Calu3 (cell line): ENCODE measurements at regions not wholly inside any gene's neighbourhood (a gene's known extent, or its start where the extent isn't known, plus 50 kb on each side); places are given as distances from the start of the nearest gene placed in this dataset.

Experiments used
- BruUV-seq: library from RNA; stranded (reverse); fragments of 400-500 nt; replicated peaks from 2 replicates; lab custom pipeline; 2021; lab: Mats Ljungman, UMichigan
- CTCF ChIA-PET: fragments of 300-600 bp; sonication (Branson Sonifier 250); formaldehyde crosslinking; loops from one replicate; lab custom pipeline; 2022; ENCODE audit warnings: antibody characterized with exemption; lab: Charles Lee
- DNase-seq: peaks from one replicate; pipeline ENCODE4 v3.0.0; 2022
- H3K27ac Mint-ChIP-seq: one replicate; pipeline ENCODE4 v1.8.0; 2022; ENCODE audit warnings: mixed read lengths; ENCODE audit not compliant: unreplicated experiment
- H3K27me3 Mint-ChIP-seq: one replicate; pipeline ENCODE4 v1.8.0; 2022; ENCODE audit warnings: mixed read lengths; ENCODE audit not compliant: unreplicated experiment
- H3K36me3 Mint-ChIP-seq: one replicate; pipeline ENCODE4 v1.8.0; 2022; ENCODE audit warnings: mild to moderate bottlenecking, moderate library complexity, mixed read lengths; ENCODE audit not compliant: insufficient read depth, unreplicated experiment
- H3K4me1 Mint-ChIP-seq: one replicate; pipeline ENCODE4 v1.8.0; 2022; ENCODE audit warnings: mild to moderate bottlenecking, low read depth, mixed read lengths; ENCODE audit not compliant: unreplicated experiment
- H3K4me3 Mint-ChIP-seq: one replicate; pipeline ENCODE4 v1.8.0; 2022; ENCODE audit warnings: mild to moderate bottlenecking, low read depth, moderate library complexity, mixed read lengths; ENCODE audit not compliant: unreplicated experiment
- H3K9me3 Mint-ChIP-seq: one replicate; pipeline ENCODE4 v1.8.0; 2022; ENCODE audit warnings: low read depth, mixed read lengths; ENCODE audit not compliant: unreplicated experiment
- intact Hi-C: fragments of 100-400 bp; cut with micrococcal nuclease; formaldehyde crosslinking; loops from one replicate; pipeline ENCODE4 v1.10.0; 2022; ENCODE audit not compliant: unreplicated experiment
- TF ChIP-seq, protein P1 (sequence below): fragments of 200-600 bp; IDR thresholded peaks from one replicate; pipeline ENCODE4 v1.8.0; 2022; ENCODE audit warnings: antibody characterized with exemption; ENCODE audit not compliant: unreplicated experiment

DNA sequence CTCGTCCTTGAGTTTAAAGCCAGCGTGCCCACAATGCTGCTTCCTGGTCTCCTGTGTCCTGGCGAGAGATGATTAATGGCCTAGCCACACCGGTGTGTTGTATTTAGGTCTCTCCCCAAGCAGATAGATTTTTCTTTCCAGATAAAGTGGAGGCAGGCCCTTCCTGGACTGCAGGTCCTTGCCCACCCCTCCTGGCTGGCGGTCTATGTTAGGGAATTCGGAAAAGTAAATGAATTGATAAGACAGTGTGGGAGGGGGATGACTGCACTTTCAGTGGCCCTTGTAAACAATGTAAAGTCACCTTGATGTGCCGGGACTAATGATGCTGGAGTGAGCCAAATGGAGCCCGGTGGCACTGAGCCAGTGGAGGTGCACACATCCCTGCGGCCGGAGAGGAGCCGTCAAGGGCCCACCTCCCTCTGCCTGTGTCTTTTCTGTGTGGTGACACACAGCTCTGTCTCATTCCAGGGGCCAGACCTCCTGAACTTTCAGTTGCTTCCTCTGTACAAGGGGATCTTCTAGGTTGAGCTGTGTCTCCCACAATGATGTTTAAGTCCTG is 70.6 kb upstream of the ESRRB start:
- H3K4me3 Mint-ChIP-seq: no peak overlapping the region
- intact Hi-C loops: no loop called here
- H3K9me3 Mint-ChIP-seq: no peaks in the 10 kb centered on the region
- TF ChIP-seq, protein P1, sequence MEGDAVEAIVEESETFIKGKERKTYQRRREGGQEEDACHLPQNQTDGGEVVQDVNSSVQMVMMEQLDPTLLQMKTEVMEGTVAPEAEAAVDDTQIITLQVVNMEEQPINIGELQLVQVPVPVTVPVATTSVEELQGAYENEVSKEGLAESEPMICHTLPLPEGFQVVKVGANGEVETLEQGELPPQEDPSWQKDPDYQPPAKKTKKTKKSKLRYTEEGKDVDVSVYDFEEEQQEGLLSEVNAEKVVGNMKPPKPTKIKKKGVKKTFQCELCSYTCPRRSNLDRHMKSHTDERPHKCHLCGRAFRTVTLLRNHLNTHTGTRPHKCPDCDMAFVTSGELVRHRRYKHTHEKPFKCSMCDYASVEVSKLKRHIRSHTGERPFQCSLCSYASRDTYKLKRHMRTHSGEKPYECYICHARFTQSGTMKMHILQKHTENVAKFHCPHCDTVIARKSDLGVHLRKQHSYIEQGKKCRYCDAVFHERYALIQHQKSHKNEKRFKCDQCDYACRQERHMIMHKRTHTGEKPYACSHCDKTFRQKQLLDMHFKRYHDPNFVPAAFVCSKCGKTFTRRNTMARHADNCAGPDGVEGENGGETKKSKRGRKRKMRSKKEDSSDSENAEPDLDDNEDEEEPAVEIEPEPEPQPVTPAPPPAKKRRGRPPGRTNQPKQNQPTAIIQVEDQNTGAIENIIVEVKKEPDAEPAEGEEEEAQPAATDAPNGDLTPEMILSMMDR: no peak
- BruUV-seq: no TSS peak
- H3K4me1 Mint-ChIP-seq: no peaks in the 10 kb centered on the region
- peaks cover 39% of the 10 kb centered on the region for H3K27me3 Mint-ChIP-seq
- no peak overlapping the region for H3K27ac Mint-ChIP-seq
- CTCF ChIA-PET: no interaction called here
- DNase-seq: no peak
- no peaks in the 10 kb centered on the region for H3K36me3 Mint-ChIP-seq

DNA sequence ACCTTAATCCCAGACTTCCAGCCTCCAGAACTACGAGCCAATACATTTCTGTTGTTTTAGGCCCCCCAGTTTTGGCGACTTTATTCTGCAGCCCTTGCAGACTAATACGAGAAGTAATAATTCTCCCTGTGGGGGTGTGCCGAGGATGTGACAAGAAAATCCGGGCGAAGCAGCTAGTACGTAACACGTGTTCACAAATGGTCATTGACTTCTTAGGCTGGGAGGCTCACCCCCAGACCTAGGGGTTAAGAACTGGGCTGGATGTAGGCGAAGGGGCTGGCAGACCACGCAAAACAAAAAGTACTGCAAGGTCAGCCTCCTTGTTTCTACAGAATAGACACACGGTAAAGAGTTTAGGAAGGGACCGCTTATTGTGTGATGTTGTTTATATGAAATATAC is 69.8 kb upstream of the ESRRB start:
- Mint-ChIP-seq H3K27me3 (peaks cover 47% of the 10 kb centered on the region), H3K4me3 (no peak overlapping the region), H3K4me1 (no peaks in the 10 kb centered on the region), H3K27ac (no peak overlapping the region), H3K9me3 (no peaks in the 10 kb centered on the region), H3K36me3 (no peaks in the 10 kb centered on the region)
- TF ChIP-seq, protein P1: no peak
- CTCF ChIA-PET: interaction anchor here (0.6 kb wide), 1 partner anchor 141 kb away, joined by 5 read pairs; no protein-coding TSS in a partner anchor
- intact Hi-C loops: no loop called here
- BruUV-seq: no TSS peak
- DNase-seq: no peak

DNA sequence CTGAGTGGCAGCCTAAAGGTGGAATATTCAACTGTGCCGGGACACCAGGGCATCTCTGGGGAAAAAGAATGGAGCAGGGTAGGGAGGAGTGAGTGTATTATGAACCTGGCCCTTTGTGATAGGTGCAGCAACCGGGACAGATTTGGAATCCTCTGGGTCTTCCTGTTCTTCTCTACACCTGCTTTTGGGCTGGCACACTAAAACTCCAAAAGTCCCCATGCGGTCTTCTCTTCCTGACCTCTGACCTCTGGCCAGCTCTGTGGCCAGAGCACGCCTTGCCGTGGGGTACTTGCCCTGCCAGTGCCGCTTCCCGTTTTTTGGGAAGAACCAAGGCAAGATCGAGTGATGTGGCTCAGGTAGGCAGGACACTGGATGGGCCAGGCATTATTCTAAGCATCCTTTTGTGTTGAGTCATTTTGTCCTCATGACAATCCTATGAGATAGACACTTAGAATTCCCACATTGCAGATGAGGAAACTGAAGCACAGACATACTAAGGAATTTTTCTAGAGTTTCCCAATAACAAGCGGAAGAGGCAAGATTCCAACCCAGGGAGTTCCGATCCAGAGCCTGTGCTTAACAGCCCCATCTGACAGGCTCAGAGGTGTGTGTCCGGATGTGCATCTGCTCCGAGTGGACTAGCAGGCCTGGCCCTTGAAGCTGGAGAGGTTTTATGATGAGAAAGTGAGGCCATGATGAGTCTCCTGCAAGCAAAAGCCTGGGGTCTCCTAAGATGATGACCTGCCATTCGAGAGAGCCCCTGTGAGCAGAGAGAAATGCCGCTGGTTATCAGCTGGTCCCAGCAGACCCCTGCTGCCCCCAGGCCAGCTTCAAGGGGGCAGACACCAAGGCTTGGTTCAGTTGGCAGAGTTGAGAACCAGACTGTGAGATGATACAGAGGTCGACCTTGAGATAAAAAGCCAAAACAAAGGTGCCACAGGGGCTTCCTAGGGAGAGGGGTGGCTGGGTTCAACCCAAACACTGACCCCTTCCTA is 67.9 kb upstream of the ESRRB start:
- TF ChIP-seq, protein P1: no peak
- Mint-ChIP-seq H3K27me3 (peaks cover 36% of the 10 kb centered on the region), H3K4me1 (no peaks in the 10 kb centered on the region), H3K27ac (no peak overlapping the region), H3K36me3 (no peaks in the 10 kb centered on the region), H3K4me3 (no peak overlapping the region), H3K9me3 (no peaks in the 10 kb centered on the region)
- intact Hi-C loops: no loop called here
- CTCF ChIA-PET: no interaction called here
- BruUV-seq: no TSS peak
- no peak for DNase-seq

DNA sequence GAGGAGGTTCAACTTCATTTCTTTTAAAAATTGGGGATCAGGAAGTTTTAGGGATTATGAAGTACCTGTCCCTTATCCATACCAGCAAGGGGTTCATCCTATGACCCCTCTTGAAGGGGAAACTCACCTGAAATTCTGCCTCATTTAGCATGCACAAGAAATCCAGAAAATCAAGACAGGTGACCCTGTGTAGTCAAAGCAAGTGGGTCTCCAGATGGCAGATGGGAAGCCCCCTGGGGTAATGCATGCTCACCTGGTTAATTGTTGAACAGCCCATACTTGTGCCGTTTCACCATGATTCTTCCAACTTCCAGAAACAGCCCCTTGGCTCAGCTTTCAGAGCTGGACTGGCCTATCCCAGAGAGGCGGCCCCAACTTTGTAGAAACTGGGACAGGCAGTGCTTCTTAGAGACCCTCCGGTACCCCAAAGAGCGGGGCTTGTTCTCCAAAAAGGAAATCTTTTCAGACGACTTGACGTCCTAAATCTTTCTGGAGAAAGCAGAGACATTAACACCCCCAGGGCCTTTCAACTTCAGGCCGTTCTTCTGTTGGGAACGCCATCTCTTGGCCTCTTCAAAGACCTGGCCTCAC is 66.3 kb upstream of the ESRRB start:
- no peak for DNase-seq
- H3K4me1 Mint-ChIP-seq: no peaks in the 10 kb centered on the region
- intact Hi-C loops: no loop called here
- no peak overlapping the region for H3K27ac Mint-ChIP-seq
- no peaks in the 10 kb centered on the region for H3K9me3 Mint-ChIP-seq
- no peak overlapping the region for H3K4me3 Mint-ChIP-seq
- peaks cover 27% of the 10 kb centered on the region for H3K27me3 Mint-ChIP-seq
- TF ChIP-seq, protein P1: no peak
- no peaks in the 10 kb centered on the region for H3K36me3 Mint-ChIP-seq
- CTCF ChIA-PET: no interaction called here
- no TSS peak for BruUV-seq
